ENCODE measurements at regions not wholly inside any gene's neighbourhood (a gene's known extent, or its start where the extent isn't known, plus 50 kb on each side); places are given as distances from the start of the nearest gene placed in this dataset.

DNA sequence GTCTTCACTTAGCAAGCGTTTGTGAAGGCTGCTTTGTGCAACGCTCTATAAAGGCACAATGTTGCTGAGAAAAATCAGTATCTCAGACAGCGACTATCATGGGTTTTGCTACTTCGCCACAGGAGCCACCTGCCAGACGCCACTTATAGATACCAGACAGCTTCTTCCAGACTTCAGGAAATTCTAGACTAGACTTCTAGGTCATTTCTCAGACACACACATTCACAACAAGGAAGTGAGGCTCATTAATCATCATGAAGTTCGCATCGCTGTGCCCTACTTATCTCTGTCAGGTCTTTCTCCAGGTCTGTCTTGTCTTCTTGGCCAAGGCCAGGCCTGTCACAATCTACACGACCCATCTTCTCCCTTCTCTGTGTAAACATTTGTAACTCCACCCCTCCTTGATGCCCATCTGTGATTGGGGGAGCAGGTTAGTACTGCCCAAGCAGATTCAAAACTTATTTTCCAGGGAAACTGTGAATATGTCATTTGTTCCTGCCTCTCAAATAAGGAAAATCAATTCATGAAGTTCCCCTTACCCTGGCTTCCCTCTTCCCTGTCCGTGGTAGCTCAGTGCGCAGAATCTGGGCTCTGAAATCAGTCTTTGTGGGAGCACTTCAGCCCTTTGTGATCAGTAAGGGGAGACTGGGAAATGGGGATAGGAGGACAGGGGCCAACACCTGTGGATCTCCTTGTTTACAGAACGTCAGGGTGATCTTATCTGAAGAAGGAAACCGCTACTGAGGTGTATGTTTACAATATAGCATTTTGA is 115.5 kb downstream of the TNFAIP3 start:
- Histone ChIP-seq H3K79me2 (ENCODE audit: insufficient read depth, low read length) (no peaks in the 10 kb centered on the region), H3K27me3 (ENCODE audit: control insufficient read depth in 2 of 2, insufficient read depth in 2 of 2, low read length in 2 of 2) (no peaks in the 10 kb centered on the region), H3K9me3 (replicated peaks in 1 of 2; ENCODE audit: control insufficient read depth in 1 of 2, insufficient read depth in 1 of 2, low read length in 2 of 2) (no peaks in the 10 kb centered on the region), H3K9ac (ENCODE audit: insufficient read depth, low read length, poor library complexity, severe bottlenecking) (no peak overlapping the region), H3K36me3 (replicated peaks in 1 of 2; ENCODE audit: control insufficient read depth in 1 of 2, insufficient read depth in 2 of 2, low read length in 2 of 2) (no peaks in the 10 kb centered on the region), H4K20me1 (ENCODE audit: insufficient read depth, low read length) (no peaks in the 10 kb centered on the region), H2AFZ (ENCODE audit: insufficient read depth, low read depth, low read length, poor library complexity, severe bottlenecking) (peak overlapping the region; percentile 5), H3K4me3 (replicated peaks in 1 of 3; ENCODE audit: low read depth in 2 of 3, low read length in 3 of 3) (no peak overlapping the region), H3K27ac (ENCODE audit: low read depth in 1 of 2, low read length in 2 of 2) (no peak overlapping the region), H3K4me1 (ENCODE audit: control insufficient read depth in 1 of 2, insufficient read depth in 2 of 2, low read length in 2 of 2) (no peaks in the 10 kb centered on the region), H3K4me2 (replicated peaks; ENCODE audit: extremely low read depth, low read length, poor library complexity, severe bottlenecking) (no peak overlapping the region)
- H3K36me3 Mint-ChIP-seq, result no peaks in the 10 kb centered on the region
- no peak overlapping the region for H3K27ac Mint-ChIP-seq
- 74% methylated on average over 7 of the region's 12 CpGs for WGBS (ENCODE audit: insufficient coverage)
- TF ChIP-seq, protein P1, sequence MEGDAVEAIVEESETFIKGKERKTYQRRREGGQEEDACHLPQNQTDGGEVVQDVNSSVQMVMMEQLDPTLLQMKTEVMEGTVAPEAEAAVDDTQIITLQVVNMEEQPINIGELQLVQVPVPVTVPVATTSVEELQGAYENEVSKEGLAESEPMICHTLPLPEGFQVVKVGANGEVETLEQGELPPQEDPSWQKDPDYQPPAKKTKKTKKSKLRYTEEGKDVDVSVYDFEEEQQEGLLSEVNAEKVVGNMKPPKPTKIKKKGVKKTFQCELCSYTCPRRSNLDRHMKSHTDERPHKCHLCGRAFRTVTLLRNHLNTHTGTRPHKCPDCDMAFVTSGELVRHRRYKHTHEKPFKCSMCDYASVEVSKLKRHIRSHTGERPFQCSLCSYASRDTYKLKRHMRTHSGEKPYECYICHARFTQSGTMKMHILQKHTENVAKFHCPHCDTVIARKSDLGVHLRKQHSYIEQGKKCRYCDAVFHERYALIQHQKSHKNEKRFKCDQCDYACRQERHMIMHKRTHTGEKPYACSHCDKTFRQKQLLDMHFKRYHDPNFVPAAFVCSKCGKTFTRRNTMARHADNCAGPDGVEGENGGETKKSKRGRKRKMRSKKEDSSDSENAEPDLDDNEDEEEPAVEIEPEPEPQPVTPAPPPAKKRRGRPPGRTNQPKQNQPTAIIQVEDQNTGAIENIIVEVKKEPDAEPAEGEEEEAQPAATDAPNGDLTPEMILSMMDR (IDR thresholded peaks at IDR 0.05), result no peak
- intact Hi-C loops (cut with micrococcal nuclease), result no loop called here
- H3K9me3 Mint-ChIP-seq, result peaks cover 0 to 8% (median 3%) of the 10 kb centered on the region in 7 donors
- H3K27me3 Mint-ChIP-seq (ENCODE audit: low read depth in 3 of 3), result peaks cover 0 to 3% (median 2%) of the 10 kb centered on the region in 3 donors
- H3K4me3 Mint-ChIP-seq, result no peak overlapping the region
- DNase-seq, result no peak
- peaks cover 4% of the 10 kb centered on the region for H3K4me1 Mint-ChIP-seq

DNA sequence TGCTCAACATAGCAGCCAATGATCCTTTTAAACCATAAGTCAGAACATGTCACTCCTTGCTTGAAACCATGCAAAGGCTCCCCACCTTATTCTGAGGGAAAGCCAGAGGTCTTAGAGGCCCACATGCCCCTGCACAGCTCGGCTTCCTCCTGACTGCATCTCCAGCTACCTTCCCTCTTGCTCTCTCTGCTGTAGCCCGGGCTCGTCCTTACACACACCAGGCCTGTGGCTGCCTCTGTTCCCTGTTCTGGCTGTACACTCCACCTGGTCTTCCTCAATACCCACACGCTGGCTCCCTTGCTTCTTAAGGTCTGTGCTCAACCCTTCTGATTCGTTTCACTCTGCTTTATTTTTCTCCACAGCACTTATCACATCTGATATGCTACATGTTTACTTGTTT is 116.2 kb downstream of the TNFAIP3 start:
- Mint-ChIP-seq H3K27ac (no peak overlapping the region), H3K27me3 (ENCODE audit: low read depth in 3 of 3) (peaks cover 0 to 3% (median 2%) of the 10 kb centered on the region in 3 donors), H3K4me1 (peaks cover 4% of the 10 kb centered on the region), H3K9me3 (peaks cover 0 to 10% (median 3%) of the 10 kb centered on the region in 7 donors), H3K36me3 (peaks cover 0 to 3% of the 10 kb centered on the region in 2 donors), H3K4me3 (no peak overlapping the region)
- WGBS (ENCODE audit: insufficient coverage), result 100% methylated on average over 3 of the region's 5 CpGs
- TF ChIP-seq, protein P1 (IDR thresholded peaks at IDR 0.05), result no peak
- DNase-seq, result no peak
- H3K4me2 ChIP-seq (replicated peaks; ENCODE audit: extremely low read depth, low read length, poor library complexity, severe bottlenecking), result no peak overlapping the region
- peak overlapping the region; percentile 5 for H2AFZ ChIP-seq (ENCODE audit: insufficient read depth, low read depth, low read length, poor library complexity, severe bottlenecking)
- no peaks in the 10 kb centered on the region for H3K4me1 ChIP-seq (ENCODE audit: control insufficient read depth in 1 of 2, insufficient read depth in 2 of 2, low read length in 2 of 2)
- H3K9me3 ChIP-seq (replicated peaks in 1 of 2; ENCODE audit: control insufficient read depth in 1 of 2, insufficient read depth in 1 of 2, low read length in 2 of 2), result no peaks in the 10 kb centered on the region
- H3K27ac ChIP-seq (ENCODE audit: low read depth in 1 of 2, low read length in 2 of 2), result no peak overlapping the region
- H3K4me3 ChIP-seq (replicated peaks in 1 of 3; ENCODE audit: low read depth in 2 of 3, low read length in 3 of 3), result no peak overlapping the region
- H4K20me1 ChIP-seq (ENCODE audit: insufficient read depth, low read length), result no peaks in the 10 kb centered on the region
- intact Hi-C loops (cut with micrococcal nuclease), result no loop called here
- H3K27me3 ChIP-seq (ENCODE audit: control insufficient read depth in 2 of 2, insufficient read depth in 2 of 2, low read length in 2 of 2), result no peaks in the 10 kb centered on the region
- no peaks in the 10 kb centered on the region for H3K79me2 ChIP-seq (ENCODE audit: insufficient read depth, low read length)
- no peaks in the 10 kb centered on the region for H3K36me3 ChIP-seq (replicated peaks in 1 of 2; ENCODE audit: control insufficient read depth in 1 of 2, insufficient read depth in 2 of 2, low read length in 2 of 2)
- no peak overlapping the region for H3K9ac ChIP-seq (ENCODE audit: insufficient read depth, low read length, poor library complexity, severe bottlenecking)
